GM12878 (cell line): ENCODE measurements at regions not wholly inside any gene's neighbourhood (a gene's known extent, or its start where the extent isn't known, plus 50 kb on each side); places are given as distances from the start of the nearest gene placed in this dataset.

ENCODE experiments used
- ATAC-seq: fragments of 200-7000 bp; cut with Tn5 transposase; 3 replicates; pipeline ENCODE4 v1.9.1; 2020; ENCODE audit warnings: mild to moderate bottlenecking, moderate library complexity
- BruUV-seq: library from RNA; stranded (reverse); fragments of 400-500 nt; replicated peaks from 2 replicates; lab custom pipeline; 2021; lab: Mats Ljungman, UMichigan
- CTCF ChIA-PET: fragments of 300-600 bp; sonication (Branson Sonifier 250); formaldehyde crosslinking; extraction: SDS; loops from one replicate; lab custom pipeline; 2021; ENCODE audit warnings: inconsistent platforms; lab: Yijun Ruan, JAX
- POLR2A ChIA-PET: fragments of 350-600 bp; formaldehyde crosslinking; extraction: SDS; loops from one replicate; lab custom pipeline; 2021; ENCODE audit warnings: inconsistent platforms; lab: Charles Lee
- RAD21 ChIA-PET: fragments of 300-600 bp; sonication (Branson Sonifier 250); formaldehyde crosslinking; loops from one replicate; lab custom pipeline; 2023; ENCODE audit warnings: antibody characterized with exemption; ENCODE audit not compliant: unreplicated experiment; lab: Charles Lee
- SMC1A ChIA-PET: fragments of 300-600 bp; sonication (Branson Sonifier 250); formaldehyde crosslinking; loops from one replicate; lab custom pipeline; 2023; ENCODE audit not compliant: unreplicated experiment, uncharacterized antibody; lab: Charles Lee
- DNase-seq: peaks from one replicate; pipeline ENCODE4 v3.0.0-alpha.2; 2011; ENCODE audit warnings: low read depth, low spot score
- FAIRE-seq: peaks from 3 replicates; lab custom pipeline; 2011; peaks lifted over from hg19 to GRCh38; lab: Jason Lieb, UNC
- H2AFZ ChIP-seq: 2 replicates; pipeline ENCODE4 v1.6.0; 2011; ENCODE audit warnings: low read depth, low read length, control low read depth; ENCODE audit not compliant: control insufficient read depth
- H3K27ac ChIP-seq: 2 replicates; pipeline ENCODE4 v1.5.1; 2011; ENCODE audit warnings: control low read depth; ENCODE audit not compliant: control insufficient read depth, insufficient read depth
- H3K27me3 ChIP-seq, 2 experiments: replicated peaks in 1 of 2; 2 replicates each; pipeline versions ENCODE4 v1.6.0 to v1.6.1; 2011; ENCODE audit warnings: low read length in 1 of 2; ENCODE audit not compliant: control insufficient read depth in 2 of 2, insufficient read depth in 2 of 2
- H3K36me3 ChIP-seq, 2 experiments: 2 replicates each; pipeline ENCODE4 v1.5.1; 2011; ENCODE audit warnings: low read length in 1 of 2; ENCODE audit not compliant: control insufficient read depth in 2 of 2, insufficient read depth in 2 of 2
- H3K4me1 ChIP-seq: 2 replicates; pipeline ENCODE4 v1.6.1; 2011; ENCODE audit warnings: mild to moderate bottlenecking, low read length, moderate library complexity, mixed read lengths; ENCODE audit not compliant: control insufficient read depth, insufficient read depth
- H3K4me2 ChIP-seq: 2 replicates; pipeline ENCODE4 v1.6.0; 2011; ENCODE audit warnings: control low read depth; ENCODE audit not compliant: control insufficient read depth, insufficient read depth
- H3K4me3 ChIP-seq: fragments of 200-600 bp; sonication (generic); 2 replicates; pipeline ENCODE4 v1.5.1; 2016
- H3K79me2 ChIP-seq: 2 replicates; pipeline ENCODE4 v1.6.0; 2011; ENCODE audit warnings: low read length; ENCODE audit not compliant: control insufficient read depth, insufficient read depth
- H3K9ac ChIP-seq: 2 replicates; pipeline ENCODE4 v1.8.0; 2011; ENCODE audit warnings: low read length, control low read depth, mixed read lengths; ENCODE audit not compliant: control insufficient read depth, insufficient read depth
- H3K9me3 ChIP-seq: replicated peaks from 3 replicates; pipeline ENCODE4 v1.5.1; 2011; ENCODE audit warnings: mild to moderate bottlenecking, low read length; ENCODE audit not compliant: control insufficient read depth, insufficient read depth
- H4K20me1 ChIP-seq: 2 replicates; pipeline ENCODE4 v1.6.0; 2011; ENCODE audit not compliant: control insufficient read depth, insufficient read depth
- CBX5 ChIP-seq: sonication (generic); IDR thresholded peaks from 2 replicates; pipeline ENCODE4 v1.6.1; 2016; ENCODE audit warnings: low read depth, moderate library complexity, mild to moderate bottlenecking, inconsistent platforms
- E2F4 ChIP-seq: IDR thresholded peaks from 2 replicates; pipeline ENCODE4 v1.6.1; 2012; ENCODE audit warnings: low read depth, low read length, improper control_type of control experiment
- EP300 ChIP-seq, 2 experiments: fragments of 150-350 bp in 1 of 2; IDR thresholded peaks; 2 replicates each; pipeline ENCODE4 v1.6.1; 2011 to 2012; ENCODE audit warnings: low read depth in 2 of 2, low read length in 2 of 2, borderline replicate concordance in 1 of 2, improper control_type of control experiment in 1 of 2, inconsistent platforms in 1 of 2; ENCODE audit not compliant: control insufficient read depth in 1 of 2
- MEF2B ChIP-seq: fragments of 450-650 bp; IDR thresholded peaks from 2 replicates; pipeline ENCODE4 v1.6.1; 2018; ENCODE audit warnings: mild to moderate bottlenecking, moderate library complexity; ENCODE audit not compliant: partially characterized antibody, poor library complexity, severe bottlenecking
- NFIC ChIP-seq: IDR thresholded peaks from 2 replicates; pipeline ENCODE4 v1.6.1; 2012; ENCODE audit warnings: low read depth, mild to moderate bottlenecking, inconsistent platforms, low read length, moderate library complexity
- NR2F1 ChIP-seq: fragments of 450-650 bp; conservative IDR thresholded peaks from 2 replicates; pipeline ENCODE4 v1.6.1; 2017; ENCODE audit warnings: mild to moderate bottlenecking
- PBX3 ChIP-seq: IDR thresholded peaks from 2 replicates; pipeline ENCODE4 v1.6.1; 2011; ENCODE audit warnings: mild to moderate bottlenecking, low read depth, low read length, moderate library complexity; ENCODE audit not compliant: insufficient replicate concordance
- RAD51 ChIP-seq: fragments of 450-650 bp; IDR thresholded peaks from 2 replicates; pipeline ENCODE4 v1.6.1; 2016; ENCODE audit warnings: moderate library complexity, mild to moderate bottlenecking, inconsistent platforms
- SUZ12 ChIP-seq: fragments of 200-600 bp; sonication (generic); IDR thresholded peaks from one replicate; pipeline ENCODE4 v1.6.1; 2018; ENCODE audit warnings: antibody characterized with exemption, mild to moderate bottlenecking; ENCODE audit not compliant: unreplicated experiment
- TAF1 ChIP-seq: IDR thresholded peaks from 2 replicates; pipeline ENCODE4 v1.6.1; 2011; ENCODE audit warnings: mild to moderate bottlenecking, low read depth, low read length, borderline replicate concordance
- YBX1 ChIP-seq: fragments of 450-650 bp; IDR thresholded peaks from 2 replicates; pipeline ENCODE4 v1.6.1; 2016; ENCODE audit warnings: antibody characterized with exemption
- YY1 ChIP-seq: IDR thresholded peaks from 2 replicates; pipeline ENCODE4 v1.6.1; 2011; ENCODE audit warnings: low read depth, mild to moderate bottlenecking, low read length
- WGBS: methylation state at CpG from one replicate; pipeline ENCODE4 v1.1.6; 2016; ENCODE audit warnings: low lambda C conversion rate; ENCODE audit not compliant: insufficient replicate concordance, insufficient coverage; ENCODE audit errors: missing lambda C conversion rate; 5-methylcytosine and 5-hydroxymethylcytosine counted together
- in situ Hi-C: fragments of 300-500 bp; cut with MboI; formaldehyde crosslinking; loops from 9 replicates; pipeline ENCODE4 v1.14.3; 2018; ENCODE audit warnings: mixed read lengths
- intact Hi-C: fragments of 100-400 bp; cut with micrococcal nuclease; formaldehyde crosslinking; loops from one replicate; pipeline ENCODE4 v1.14.2; 2022; ENCODE audit not compliant: unreplicated experiment
- TF ChIP-seq, protein P1 (sequence below): IDR thresholded peaks from 2 replicates; pipeline ENCODE4 v1.6.1; 2011; ENCODE audit warnings: low read depth, low read length, improper control_type of control experiment, borderline replicate concordance
- TF ChIP-seq, protein P2 (sequence below): fragments of 450-650 bp; formaldehyde crosslinking; IDR thresholded peaks from 2 replicates; pipeline ENCODE4 v1.4.0; 2022; ENCODE audit warnings: mild to moderate bottlenecking, moderate library complexity

DNA sequence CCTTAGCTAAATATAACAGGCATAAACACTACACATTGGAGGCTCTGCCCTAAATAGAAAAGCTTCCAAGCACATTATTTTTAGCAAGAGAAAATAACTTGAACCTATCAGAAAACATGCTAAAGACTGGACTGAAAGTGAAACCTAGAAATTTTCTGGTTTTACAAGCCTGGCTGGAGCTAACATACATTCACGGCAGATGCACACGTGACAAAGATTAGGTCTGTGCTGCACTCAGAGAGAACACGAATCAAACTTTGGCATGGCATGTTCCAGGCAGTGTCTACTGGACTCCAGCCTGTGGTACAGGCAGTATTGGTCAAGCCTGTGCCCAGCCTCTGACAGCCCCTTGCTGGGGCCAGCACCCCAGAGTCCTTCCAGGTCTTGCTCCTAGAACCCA is 94.1 kb upstream of the PCBD1 start:
- in situ Hi-C loops (no loop called here), intact Hi-C loops (no loop called here)
- Histone ChIP-seq H3K36me3 (no peaks in the 10 kb centered on the region), H3K4me3 (no peak overlapping the region), H3K79me2 (no peaks in the 10 kb centered on the region), H3K27ac (peak overlapping the region; percentile 23), H3K9ac (no peak overlapping the region), H3K27me3 (no peaks in the 10 kb centered on the region), H3K4me2 (peak overlapping the region; percentile 21; the same call in 1 of the 2 replicates), H3K4me1 (peaks cover 21% of the 10 kb centered on the region), H2AFZ (peak overlapping the region; percentile 6), H3K9me3 (no peaks in the 10 kb centered on the region), H4K20me1 (no peaks in the 10 kb centered on the region)
- ATAC-seq (peak; percentile 93), DNase-seq (peak; percentile 53), FAIRE-seq (peak; percentile 90)
- SMC1A ChIA-PET = interaction anchor here (0.5 to 2.1 kb wide), 5 partner anchors 9 to 712 kb away, joined by 3 to 8 read pairs (median 3); no protein-coding TSS in a partner anchor
- 29% methylated on average over 3 of the region's 3 CpGs for WGBS
- RAD21 ChIA-PET = interaction anchor here (0.9 to 1.4 kb wide), 2 partner anchors 9 to 14 kb away, joined by 4 read pairs; no protein-coding TSS in a partner anchor
- CTCF ChIA-PET = interaction anchor here (0.7 to 1.1 kb wide), 2 partner anchors 9 to 15 kb away, joined by 3 read pairs; no protein-coding TSS in a partner anchor
- POLR2A ChIA-PET = no interaction called here
- BruUV-seq = no TSS peak
- TF ChIP-seq, protein P1, sequence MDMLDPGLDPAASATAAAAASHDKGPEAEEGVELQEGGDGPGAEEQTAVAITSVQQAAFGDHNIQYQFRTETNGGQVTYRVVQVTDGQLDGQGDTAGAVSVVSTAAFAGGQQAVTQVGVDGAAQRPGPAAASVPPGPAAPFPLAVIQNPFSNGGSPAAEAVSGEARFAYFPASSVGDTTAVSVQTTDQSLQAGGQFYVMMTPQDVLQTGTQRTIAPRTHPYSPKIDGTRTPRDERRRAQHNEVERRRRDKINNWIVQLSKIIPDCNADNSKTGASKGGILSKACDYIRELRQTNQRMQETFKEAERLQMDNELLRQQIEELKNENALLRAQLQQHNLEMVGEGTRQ = peak; percentile 57; the same call in 1 of the 2 replicates
- TF ChIP-seq E2F4 = no peak
- TF ChIP-seq NR2F1 = no peak
- TF ChIP-seq YY1 = no peak
- no peak for TF ChIP-seq NFIC
- TF ChIP-seq TAF1 = peak; percentile 59; the same call in 1 of the 2 replicates
- TF ChIP-seq YBX1 = no peak
- TF ChIP-seq MEF2B = peak; percentile 30
- no peak for TF ChIP-seq SUZ12
- TF ChIP-seq, protein P2, sequence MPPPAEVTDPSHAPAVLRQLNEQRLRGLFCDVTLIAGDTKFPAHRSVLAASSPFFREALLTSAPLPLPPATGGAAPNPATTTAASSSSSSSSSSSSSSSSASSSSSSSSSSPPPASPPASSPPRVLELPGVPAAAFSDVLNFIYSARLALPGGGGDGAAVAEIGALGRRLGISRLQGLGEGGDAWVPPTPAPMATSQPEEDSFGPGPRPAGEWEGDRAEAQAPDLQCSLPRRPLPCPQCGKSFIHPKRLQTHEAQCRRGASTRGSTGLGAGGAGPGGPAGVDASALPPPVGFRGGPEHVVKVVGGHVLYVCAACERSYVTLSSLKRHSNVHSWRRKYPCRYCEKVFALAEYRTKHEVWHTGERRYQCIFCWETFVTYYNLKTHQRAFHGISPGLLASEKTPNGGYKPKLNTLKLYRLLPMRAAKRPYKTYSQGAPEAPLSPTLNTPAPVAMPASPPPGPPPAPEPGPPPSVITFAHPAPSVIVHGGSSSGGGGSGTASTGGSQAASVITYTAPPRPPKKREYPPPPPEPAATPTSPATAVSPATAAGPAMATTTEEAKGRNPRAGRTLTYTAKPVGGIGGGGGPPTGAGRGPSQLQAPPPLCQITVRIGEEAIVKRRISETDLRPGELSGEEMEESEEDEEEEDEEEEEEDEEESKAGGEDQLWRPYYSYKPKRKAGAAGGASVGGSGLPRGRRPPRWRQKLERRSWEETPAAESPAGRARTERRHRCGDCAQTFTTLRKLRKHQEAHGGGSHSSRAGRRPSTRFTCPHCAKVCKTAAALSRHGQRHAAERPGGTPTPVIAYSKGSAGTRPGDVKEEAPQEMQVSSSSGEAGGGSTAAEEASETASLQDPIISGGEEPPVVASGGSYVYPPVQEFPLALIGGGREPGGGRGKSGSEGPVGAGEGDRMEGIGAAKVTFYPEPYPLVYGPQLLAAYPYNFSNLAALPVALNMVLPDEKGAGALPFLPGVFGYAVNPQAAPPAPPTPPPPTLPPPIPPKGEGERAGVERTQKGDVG = no peak
- TF ChIP-seq RAD51 = peak; percentile 94
- TF ChIP-seq CBX5 = no peak
- TF ChIP-seq PBX3 = no peak
- no peak for TF ChIP-seq EP300 (IDR thresholded peaks at IDR 0.05; ENCODE audit: borderline replicate concordance in 1 of 2, control insufficient read depth in 1 of 2, low read depth in 2 of 2, low read length in 2 of 2)
